Embryonic facial prominence (tissue), 1 donor: ENCODE measurements at regions not wholly inside any gene's neighbourhood (a gene's known extent, or its start where the extent isn't known, plus 50 kb on each side); places are given as distances from the start of the nearest gene placed in this dataset.
"Not testable (repeated sequence)": the region's sequence is repeated elsewhere in the genome, so short reads cannot be mapped to it uniquely, and the experiment has no call there.

Source experiments
- DNase-seq: peaks from one replicate; pipeline ENCODE4 v3.0.0-alpha.2; 2016; ENCODE audit errors: extremely low spot score

DNA sequence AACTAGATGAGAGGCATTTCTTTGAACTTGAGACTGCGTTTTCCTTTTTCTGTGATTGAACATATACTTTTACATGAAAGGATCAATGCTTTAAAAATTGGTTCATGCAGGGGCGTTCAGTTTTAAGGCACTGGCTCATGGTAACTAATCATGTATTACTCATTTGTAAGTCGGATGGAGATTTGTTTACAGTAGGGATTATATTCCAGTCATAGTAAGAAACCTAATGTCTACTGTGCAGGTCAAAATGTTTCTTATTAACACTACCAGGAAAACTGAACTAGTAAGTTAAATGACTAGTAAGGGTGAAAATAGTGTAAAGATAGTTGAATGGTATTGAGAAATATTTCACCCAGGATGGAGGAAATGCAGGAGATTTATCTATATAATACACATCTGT, 258.8 kb upstream of the GBE1 start:
- DNase-seq: no peak

DNA sequence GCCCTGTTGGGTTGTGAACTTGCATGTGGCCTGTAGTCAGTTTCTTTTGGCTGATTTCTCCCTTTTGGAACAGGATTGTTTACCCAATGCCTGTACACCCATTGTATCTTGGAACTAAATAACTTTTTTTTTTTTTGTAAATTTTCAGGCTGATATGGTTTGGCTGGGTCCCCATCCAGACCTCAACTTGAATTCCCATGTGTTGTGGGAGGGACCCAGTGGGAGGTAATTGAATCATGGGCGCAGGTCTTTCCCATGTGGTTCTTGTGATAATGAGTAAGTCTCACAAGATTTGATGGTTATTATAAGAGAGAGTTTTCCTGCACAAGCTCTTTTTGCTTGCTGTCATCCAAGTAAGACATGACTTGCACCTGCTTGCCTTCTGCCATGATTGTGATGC, 253.8 kb upstream of the GBE1 start:
- no peak for DNase-seq

DNA sequence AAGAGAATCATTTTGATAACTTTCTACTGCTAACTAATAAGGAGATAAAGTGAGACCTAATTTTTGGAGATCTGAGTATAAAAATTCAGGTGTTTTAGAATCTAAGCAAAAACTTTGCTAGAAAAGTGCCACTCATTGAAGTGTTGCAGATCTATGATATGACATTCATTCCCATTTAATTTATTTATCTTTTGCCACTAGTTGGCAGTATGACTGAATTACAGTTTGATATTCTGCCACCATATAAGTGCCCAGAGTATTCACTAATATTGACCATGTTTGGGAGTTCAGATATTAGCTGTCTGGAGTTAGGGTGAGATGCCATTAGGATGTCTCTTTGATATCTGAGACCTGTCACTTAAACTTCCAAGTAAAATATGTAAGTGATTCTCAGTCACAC, 251.3 kb upstream of the GBE1 start:
- DNase-seq: no peak

DNA sequence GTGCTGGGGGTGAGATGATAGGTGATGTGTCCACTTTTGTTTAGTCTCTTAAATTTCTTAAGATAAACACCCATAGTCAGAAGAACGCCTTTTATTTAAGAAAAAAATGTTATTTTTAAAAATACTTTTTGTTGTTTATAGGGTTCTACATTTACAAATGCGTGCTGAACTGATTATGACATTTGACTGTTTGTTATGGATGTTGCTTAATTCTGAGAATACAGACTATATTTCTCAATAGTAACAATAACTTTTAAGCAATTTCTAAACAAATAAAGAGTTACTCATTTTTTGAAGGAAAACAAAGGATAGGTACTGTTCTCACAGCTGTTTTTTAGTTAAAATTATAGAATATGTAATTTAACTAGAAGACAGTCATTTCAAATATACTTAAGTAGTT, 249.9 kb upstream of the GBE1 start:
- no peak for DNase-seq

DNA sequence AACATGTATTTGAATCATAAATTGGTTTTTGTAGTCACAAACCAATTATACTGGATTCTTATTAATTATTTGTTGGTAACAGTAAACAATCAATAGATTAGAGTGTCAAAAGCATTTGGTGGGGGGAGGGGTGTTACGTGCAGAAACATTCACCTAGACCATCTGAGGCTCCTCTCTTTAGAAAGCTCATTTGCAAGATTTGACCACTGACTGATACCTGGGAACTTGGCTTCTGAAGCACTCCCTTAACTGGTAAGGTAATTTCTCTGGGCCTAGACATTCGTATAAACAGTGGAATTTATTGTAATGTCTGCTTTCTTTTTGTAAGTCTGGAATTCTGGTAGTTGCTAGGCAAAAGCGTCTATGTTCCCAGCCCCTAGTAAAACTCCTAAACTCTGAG, 243.8 kb upstream of the GBE1 start:
- DNase-seq: no peak

DNA sequence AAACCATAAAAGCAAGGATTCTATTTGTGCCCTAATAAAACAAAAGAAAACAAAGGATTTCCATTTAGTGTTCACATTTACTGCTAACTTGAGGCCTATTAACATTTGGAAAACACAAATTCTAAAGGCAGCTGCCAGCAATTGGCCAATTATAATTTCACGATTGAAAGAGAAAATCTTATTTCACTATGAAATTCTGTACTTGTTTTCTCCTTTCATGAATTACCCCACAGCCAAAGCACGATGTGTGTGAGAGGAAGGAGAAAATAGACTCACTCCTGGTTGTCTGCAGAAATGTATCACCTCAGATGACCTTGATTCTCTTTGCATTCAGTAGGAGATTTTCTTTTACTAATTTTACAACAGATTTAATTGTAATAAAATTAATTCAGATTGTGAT, 242.8 kb upstream of the GBE1 start:
- no peak for DNase-seq

DNA sequence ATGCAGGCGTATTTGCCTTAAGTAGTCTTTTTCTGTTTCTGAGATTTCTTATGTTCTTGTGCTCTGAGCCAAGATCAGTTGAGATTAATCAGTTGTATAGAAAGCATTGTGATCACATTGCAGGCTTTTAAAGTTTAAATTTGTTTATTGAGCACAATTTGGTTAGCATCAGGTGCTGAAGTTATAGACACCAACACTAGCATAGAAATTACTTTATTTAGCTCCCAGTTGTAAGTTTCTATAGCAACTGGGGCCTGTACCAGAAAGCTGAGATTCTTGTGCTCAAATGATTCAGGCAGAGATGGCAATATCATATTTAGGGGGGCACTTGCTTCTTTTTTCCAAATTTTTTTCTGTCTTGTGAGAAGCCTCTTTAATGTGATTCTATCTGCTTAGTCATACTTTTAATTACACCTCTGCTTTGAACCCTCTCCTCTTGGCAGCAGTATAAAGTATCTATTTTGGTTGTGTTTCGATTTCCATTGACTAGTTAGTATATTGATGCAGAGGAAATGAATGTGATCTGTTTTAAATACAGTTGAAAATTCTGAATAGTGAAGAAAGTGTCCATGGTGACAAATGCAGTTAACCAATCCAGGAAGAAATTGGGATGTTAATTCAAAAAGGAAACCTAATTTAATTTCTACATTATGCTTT, 241.7 kb upstream of the GBE1 start:
- no peak for DNase-seq

DNA sequence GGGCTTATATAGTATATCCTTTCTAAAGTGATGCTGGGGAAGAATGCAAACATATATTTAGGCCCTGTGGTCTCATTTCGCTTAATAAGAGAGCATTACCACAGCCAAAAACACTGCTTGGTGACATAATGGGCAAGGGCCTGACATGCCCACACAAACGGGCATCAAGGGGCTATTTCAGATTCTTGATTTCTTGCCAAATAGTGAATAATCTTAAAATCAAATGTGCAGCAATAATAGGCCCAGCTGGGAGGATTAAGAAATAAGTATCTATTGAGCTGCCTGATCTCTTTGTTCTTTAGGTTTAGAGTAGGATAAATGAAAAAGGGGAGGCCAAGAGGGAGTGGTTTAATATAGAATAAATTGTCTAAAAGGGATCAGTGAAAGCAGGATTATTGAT, 241.0 kb upstream of the GBE1 start:
- DNase-seq: no peak

DNA sequence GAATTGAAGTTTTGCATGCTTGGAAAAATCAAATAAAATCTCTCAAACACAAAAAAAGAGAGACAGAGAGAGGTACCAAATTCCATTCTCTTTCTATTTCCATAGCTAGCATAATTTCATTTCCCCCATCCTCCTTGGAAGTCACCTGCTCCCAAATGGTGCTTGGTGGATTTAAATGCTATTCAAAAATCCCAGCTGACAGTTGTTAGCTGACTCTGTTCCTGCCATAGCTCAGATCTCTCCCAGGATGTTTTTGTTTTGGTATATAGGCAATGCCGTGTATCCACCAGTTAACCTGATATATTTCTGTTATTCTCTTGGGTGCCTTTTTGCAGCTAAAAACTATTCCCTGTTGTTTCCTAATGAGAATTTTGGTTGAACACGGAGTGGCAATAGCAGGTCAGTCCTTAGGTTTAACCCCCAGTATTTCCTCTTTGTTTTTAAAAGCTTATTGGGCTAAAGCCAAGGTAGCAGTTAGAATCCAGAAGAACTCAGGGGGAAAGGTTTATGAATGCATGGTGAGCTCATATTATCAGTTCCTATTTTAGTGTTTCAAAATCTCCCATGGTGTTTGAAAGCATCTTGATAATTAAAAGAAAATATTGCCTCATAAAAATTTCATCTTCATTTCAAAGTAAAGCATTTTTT, 240.0 kb upstream of the GBE1 start:
- no peak for DNase-seq

DNA sequence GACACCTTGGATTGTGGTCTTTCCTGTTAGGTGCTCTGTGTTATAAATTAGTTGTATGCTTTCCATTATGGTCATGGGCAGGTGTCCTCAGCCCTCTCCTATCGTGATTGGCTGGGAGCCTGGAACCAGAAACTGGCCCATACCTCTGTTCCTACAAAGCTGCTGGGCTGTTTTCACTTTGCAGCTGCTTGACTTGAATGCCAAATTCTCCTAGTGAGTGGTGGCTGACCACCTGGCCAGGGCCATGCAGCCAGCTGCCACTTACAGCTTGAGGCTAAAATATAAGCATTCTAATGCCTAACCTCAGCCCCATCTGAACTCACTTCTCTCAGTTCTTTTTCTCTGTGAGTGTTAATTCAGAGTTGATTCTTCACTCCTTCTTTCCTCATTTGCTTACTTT, 239.3 kb upstream of the GBE1 start:
- no peak for DNase-seq

DNA sequence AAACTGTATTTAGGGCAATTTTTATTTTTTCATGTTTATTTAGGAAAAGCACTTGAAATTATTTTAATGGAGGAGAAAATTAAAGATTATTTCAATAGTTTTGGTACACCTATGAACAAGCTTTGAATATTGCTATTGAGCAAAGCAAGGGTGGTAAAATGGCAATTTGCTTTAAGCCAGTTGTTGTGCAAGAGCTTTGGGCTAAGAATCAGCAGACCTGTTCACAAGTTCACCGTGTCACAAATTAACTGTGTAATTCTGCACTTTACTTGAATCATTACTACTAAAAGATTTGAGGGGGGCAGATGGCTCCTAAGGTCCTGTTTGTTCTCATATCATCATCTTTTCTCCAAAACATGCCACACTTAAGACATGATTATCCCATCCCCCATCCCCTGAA, 238.9 kb upstream of the GBE1 start:
- no peak for DNase-seq

DNA sequence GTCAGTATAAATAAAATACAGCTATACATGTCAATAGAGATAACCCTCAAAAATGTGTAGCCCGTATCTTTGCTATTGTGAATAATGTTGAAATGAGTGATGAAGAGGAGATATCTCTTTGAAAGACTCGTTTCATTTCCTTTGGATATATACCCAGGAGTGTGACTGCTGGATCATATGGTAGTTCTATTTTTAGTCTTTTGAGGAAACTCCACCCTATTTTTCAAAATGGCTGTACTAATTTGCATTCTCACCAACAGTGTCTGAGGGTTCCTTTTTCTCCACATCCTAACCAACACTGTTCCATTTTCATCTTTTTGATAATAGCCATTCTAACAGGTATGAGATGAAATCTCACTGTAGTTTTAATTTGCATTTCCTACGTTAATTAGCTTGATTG, 237.5 kb upstream of the GBE1 start:
- DNase-seq: no peak

DNA sequence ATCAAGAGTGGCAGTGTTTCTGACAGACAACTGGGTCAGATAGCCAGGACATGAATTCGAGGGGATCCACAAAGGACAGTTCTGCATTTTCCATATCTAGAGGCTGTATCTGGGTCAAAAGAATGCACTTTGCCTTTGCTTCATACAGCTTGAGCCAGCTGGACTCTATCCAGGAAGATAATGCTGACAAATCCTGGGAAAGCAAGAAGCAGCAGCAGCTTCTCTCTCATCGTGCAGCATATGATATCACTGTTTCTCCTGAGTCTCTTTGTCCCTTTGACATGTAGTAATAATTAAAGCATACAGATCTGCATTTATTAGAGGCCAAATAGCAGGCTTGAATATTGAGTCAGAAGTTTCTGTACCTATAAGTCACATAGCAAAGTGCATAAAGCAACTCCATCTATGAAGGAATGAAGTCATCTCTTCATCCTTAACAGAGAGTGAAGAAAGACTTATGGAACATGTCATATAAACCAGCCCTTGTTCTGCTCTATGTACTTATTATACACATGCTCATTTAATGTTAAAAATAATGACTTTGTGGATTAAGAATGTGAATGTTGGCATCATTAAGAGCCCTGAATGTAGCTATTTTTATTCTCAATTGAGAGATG, 236.8 kb upstream of the GBE1 start:
- no peak for DNase-seq

DNA sequence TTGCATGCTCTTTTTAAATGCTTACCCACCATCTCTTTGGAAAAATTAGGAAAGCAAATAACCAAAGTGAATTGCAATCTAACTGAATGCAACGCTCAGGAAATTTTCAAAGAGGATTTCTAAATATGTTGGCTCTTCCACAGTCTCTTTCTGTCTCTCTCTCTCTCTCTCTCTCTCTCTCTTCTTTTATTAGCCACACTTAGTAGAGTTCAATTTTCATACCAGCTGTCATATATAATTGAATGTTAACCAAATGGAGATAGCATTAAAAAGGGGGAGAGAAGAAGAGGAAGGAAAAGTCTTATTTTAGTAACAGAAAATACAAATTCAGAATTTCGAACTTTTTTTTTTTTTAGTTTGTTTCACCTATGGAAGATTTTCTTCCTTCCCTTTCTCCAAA, 235.9 kb upstream of the GBE1 start:
- DNase-seq: no peak

DNA sequence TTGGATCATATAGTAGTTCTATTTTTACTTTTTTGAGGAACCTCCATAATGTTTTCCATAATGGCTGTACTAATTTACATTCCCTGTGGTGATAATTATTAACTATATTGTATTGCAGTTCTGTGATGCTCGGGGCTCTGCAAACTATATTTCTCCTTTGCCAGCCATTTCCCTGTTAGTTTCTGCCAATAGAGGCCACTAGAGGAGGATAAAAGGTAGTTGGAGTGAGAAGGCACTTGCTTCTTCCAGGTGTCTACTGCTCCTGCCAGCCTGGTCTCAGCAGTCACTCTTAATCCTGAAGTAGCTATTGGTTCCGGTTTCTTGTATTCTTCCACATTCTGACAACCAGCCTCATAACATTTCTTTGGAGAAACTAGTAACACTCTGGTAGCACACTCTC, 233.9 kb upstream of the GBE1 start:
- DNase-seq: no peak

DNA sequence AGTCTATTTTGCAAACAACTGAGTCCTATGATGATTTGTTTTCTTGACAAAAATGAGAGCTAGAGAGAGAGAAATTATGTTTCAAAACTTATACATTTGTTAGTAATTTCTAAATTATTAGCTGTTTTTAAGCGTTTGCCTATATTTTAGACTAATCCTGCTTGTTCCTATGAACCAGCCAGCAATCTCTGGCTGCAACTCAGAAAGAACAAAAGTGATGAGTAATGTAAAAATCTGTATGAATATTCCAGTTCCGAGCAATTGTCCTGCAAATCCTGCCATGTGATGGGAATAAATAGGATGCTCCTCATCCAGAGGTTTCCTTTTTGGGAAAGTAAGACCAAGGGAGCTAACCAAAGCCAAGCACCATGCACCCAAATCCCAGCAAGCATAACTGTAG, 228.3 kb upstream of the GBE1 start:
- DNase-seq: no peak

DNA sequence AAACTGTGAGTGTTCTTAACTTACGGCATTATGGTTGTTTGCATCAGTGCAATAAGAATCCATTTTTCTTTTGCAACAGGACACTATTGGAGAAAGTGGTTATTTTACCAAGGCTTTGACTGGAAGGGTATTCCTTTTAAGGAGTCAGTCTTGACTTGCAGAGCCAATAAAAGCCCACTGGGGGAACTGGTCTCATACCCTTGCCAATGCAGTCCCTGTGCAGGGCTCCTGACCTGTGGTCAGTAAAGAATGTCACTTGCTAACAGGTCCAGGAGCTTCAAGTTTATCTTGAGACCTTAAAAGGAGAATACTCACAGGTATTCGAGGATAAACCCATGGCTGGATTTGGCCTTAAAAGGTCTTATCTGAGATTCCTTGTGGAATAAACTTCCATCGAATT, 227.8 kb upstream of the GBE1 start:
- no peak for DNase-seq

DNA sequence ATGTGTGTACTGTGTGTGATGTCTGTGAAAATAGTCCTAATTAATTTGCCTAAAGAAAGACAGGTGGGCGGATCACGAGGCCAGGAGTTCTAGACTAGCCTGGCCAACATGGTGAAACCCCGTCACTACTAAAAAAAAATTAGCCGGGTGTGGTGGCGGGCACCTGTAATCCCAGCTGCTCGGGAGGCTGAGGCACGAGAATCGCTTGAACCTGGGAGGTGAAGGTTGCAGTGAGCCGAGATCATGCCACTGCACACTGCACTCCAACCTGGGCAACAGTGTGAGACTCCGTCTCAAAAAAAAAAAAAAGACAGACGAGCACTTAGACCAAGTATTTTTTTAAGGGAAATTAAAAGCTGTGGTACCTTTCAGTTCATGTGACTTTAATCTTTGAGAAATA, 226.0 kb upstream of the GBE1 start:
- DNase-seq: not testable (repeated sequence)

DNA sequence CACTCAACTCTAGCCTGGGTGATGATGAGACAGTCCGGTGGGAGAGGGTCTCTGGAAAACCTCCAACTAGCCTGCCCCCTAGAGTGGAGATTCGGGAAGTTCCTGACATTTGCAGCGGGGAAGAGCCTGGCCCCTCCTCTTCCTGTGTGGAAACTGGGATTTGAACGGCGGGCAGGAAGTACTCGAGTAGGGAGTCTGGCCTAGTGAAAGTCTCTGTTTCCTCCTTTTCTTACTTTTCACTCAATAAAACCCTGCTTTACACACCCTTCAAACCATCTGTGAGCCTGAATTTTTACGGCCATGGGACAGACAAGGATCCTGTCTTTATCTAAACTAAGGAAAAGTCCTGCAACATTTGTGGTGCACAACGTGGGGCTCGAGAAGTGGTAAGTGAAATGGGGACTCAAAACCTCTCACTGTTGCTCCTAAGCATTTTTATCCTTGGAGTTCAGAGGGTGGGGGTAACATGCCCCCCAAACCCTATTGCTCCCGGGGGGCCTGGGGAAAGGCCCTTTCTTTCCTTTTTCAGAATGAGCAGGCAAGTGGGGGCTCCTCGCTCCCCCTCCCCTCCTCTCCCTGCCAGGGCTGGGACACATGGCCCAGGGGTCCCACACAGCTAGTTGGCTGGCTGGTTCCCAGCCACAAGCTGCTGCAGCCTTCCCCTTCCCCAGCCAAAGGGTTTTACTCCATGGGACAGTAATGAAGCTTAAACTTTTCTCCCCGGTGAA, 224.7 kb upstream of the GBE1 start:
- no peak for DNase-seq

DNA sequence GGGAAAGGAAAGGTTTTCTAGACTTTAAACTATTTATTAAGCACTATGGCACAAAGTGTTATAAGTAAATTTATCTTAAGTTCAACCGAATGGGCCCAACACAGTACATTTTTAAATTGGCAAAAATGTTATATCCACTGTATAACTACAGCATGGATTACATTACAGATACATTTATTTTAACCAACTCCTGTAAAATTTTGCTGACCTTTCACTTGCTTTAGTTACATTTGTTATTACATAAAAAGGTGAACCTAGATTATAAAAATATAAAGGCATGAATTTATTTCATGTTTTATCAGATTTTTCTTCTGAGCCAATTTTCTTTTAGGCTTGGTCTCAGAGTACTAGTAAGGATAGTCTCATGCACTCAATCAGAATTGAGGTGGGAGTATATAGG, 221.9 kb upstream of the GBE1 start:
- no peak for DNase-seq

DNA sequence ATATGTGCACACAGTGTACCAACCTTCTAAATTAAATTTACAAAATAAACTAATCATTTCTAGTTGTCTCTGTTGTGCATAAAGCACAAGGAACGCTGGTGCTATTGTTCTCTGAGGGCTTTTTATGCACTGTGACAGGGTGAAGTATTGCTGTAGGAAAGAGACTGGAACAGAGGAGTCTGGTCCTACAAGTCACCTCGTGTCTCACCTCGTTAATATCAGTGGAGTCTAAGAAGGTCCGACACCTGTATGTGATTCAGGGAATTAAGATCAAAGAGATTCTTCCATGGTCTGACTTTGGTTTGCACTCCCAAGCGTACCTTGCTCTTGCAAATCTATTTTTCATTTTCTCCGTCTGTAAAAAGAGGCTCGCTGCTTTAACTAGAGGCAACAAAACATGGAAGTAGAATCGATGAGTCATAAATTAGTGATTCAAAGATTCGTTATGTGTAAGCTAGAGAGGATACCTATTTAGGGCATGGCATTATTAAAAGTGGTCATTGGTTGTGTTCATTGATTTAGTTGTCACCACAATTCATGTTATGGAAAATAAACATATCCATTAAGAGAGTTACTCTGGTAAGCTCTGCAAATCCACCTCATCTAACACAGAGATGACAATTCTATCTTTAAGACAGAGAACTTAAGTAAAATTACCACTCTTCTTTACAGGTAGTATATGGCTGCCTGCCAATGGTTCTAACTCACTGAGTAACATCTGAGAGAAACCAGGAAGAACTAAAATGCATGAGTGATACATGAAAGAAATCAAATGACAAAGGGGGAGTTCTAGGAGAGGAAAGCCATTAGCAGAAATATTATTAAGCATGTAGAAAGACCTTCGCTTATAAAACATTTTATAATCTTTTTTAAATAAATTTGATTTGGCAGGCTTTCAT, 219.4 kb upstream of the GBE1 start:
- no peak for DNase-seq

DNA sequence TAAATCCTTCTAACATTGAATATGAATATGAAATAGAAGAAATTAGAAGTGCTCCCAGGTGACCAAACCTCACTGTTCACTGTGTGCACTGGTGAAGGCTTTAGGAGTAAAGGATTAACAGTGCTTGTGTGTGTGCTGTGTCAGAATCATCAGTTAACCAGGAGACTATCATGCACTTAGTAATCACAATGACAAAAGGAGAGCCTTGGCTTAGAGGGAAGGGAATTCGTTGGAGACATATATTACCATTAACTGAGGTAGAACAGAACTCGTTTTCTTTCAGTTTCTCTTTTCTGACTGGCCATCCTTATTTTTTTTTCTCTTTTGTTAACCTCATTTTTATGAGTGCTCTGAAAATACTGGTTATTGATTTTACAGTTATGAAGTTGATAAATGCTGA, 213.3 kb upstream of the GBE1 start:
- no peak for DNase-seq
